Right atrium auricular region (tissue), 2 donors: ENCODE measurements at regions not wholly inside any gene's neighbourhood (a gene's known extent, or its start where the extent isn't known, plus 50 kb on each side); places are given as distances from the start of the nearest gene placed in this dataset.

Experiments used
- DNase-seq: peaks from one replicate; pipeline ENCODE4 v3.0.0-alpha.2; 2019; ENCODE audit warnings: low spot score
- H3K27ac ChIP-seq, 2 donors: fragments of 200-600 bp; sonication (generic); 1 replicate in 1 of 2; 2 replicates in 1 of 2; pipeline ENCODE4 v1.5.1; 2016 to 2019
- H3K27me3 ChIP-seq, 2 donors: fragments of 200-600 bp; sonication (generic); one replicate each; pipeline versions ENCODE4 v1.5.1 to v1.6.0; 2017 to 2019
- H3K36me3 ChIP-seq: fragments of 200-600 bp; sonication (generic); one replicate; pipeline ENCODE4 v1.5.1; 2016
- H3K4me1 ChIP-seq, 2 donors: fragments of 200-600 bp; sonication (generic); one replicate each; pipeline versions ENCODE4 v1.5.1 to v1.6.0; 2017 to 2019
- H3K4me3 ChIP-seq, 2 donors: fragments of 200-600 bp; sonication (generic); 1 replicate in 1 of 2; 2 replicates in 1 of 2; pipeline ENCODE4 v1.5.1; 2017 to 2019; ENCODE audit warnings: mild to moderate bottlenecking in 1 of 2, moderate library complexity in 1 of 2
- H3K9me3 ChIP-seq, 2 donors: fragments of 200-600 bp; sonication (generic); one replicate each; pipeline ENCODE4 v1.5.1; 2019
- TF ChIP-seq, protein P1 (sequence below), 2 donors: fragments of 200-600 bp; sonication (generic); IDR thresholded peaks; one replicate each; pipeline ENCODE4 v1.5.1; 2019; ENCODE audit warnings: antibody characterized with exemption in 2 of 2

DNA sequence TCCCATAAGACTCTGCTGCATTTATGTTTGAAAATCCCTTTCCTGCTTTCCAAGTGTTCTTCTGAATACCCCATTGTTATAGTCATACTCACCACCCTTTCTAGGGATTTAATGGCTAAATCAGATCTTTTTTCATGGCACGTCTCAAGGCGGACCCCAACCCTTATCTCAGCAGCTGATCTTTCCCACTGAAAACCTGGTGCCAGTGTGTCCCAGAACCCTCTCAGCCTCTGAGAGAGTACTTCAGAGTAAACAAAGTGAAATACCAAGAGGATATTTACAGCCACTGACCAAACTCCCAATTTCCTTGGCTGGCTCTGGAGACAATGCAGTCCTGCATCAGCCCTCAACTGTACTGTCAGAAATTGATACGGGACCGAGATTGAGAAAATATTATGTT lies 101.7 kb downstream of the TMEM100 start:
- H3K4me1 ChIP-seq, result no peaks in the 10 kb centered on the region
- no peak for DNase-seq
- no peaks in the 10 kb centered on the region for H3K9me3 ChIP-seq
- no peaks in the 10 kb centered on the region for H3K27me3 ChIP-seq
- no peak overlapping the region for H3K27ac ChIP-seq
- H3K4me3 ChIP-seq, result no peak overlapping the region
- TF ChIP-seq, protein P1, sequence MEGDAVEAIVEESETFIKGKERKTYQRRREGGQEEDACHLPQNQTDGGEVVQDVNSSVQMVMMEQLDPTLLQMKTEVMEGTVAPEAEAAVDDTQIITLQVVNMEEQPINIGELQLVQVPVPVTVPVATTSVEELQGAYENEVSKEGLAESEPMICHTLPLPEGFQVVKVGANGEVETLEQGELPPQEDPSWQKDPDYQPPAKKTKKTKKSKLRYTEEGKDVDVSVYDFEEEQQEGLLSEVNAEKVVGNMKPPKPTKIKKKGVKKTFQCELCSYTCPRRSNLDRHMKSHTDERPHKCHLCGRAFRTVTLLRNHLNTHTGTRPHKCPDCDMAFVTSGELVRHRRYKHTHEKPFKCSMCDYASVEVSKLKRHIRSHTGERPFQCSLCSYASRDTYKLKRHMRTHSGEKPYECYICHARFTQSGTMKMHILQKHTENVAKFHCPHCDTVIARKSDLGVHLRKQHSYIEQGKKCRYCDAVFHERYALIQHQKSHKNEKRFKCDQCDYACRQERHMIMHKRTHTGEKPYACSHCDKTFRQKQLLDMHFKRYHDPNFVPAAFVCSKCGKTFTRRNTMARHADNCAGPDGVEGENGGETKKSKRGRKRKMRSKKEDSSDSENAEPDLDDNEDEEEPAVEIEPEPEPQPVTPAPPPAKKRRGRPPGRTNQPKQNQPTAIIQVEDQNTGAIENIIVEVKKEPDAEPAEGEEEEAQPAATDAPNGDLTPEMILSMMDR (IDR thresholded peaks at IDR 0.05), result no peak
- H3K36me3 ChIP-seq, result no peaks in the 10 kb centered on the region

DNA sequence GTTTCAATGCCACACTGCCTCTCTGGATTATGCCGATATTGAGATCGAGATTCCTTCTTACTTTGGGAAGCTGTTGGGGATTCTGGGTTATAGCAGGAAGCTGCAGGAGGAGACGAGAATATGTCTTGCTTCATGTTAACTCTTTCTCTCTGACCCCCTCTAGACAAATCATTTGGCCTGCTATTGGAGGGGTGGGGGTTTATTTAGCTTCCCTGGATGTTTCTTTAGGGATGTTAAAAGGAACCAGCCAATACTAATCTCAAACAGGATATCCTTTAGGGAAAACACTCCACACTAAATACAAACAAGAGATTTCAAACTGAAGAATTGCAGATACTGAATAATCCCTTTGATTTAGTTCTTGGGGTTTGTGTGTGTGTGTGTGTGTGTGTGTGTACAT lies 102.6 kb downstream of the TMEM100 start:
- Histone ChIP-seq H3K27me3 (no peaks in the 10 kb centered on the region), H3K4me3 (no peak overlapping the region), H3K4me1 (no peaks in the 10 kb centered on the region), H3K36me3 (no peaks in the 10 kb centered on the region), H3K9me3 (no peaks in the 10 kb centered on the region), H3K27ac (no peak overlapping the region)
- TF ChIP-seq, protein P1 (IDR thresholded peaks at IDR 0.05), result no peak
- no peak for DNase-seq

DNA sequence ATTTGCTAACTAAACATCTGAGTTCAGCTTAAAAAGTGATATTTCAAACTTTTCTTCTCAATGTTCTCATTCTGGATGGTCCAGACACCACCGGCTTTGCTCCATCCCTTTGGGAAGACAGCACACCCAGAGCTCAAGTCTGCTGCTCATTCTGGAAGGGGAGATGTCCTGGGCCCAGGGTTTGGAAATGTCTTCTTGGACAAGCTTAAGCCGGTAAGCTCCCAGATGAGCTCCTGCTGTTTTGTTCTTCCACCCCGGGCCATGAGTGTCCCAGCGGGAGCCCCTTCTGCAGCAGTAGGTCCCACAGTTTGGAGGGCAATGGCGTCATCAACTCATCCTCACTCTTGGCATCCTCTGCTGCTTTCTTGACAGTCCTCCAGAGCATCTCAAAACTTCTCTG lies 105.2 kb downstream of the TMEM100 start:
- Histone ChIP-seq H3K27me3 (no peaks in the 10 kb centered on the region), H3K27ac (no peak overlapping the region)

DNA sequence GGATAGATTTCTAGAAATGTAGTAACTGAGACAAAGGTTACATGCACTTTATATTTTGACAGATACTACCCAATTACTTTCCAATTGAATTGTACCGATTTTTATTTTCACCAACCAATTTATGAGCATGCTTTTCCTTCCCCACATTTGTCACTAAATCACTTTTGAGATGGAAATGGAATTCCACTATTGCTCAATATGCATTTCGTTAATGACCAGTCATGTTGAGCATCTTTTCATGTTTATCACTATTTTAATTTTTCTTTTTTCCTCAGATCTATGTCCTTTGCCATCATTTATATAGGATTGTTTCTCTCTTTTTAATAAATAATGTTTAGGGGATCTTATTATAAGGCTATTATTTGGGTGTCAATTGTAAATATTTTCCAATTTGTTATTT lies 102.8 kb upstream of the SMIM36 start:
- TF ChIP-seq, protein P1 (IDR thresholded peaks at IDR 0.05), result no peak
- H3K9me3 ChIP-seq, result no peaks in the 10 kb centered on the region
- no peak for DNase-seq
- no peaks in the 10 kb centered on the region for H3K4me1 ChIP-seq
- H3K4me3 ChIP-seq, result no peak overlapping the region
- no peaks in the 10 kb centered on the region for H3K27me3 ChIP-seq
- no peak overlapping the region for H3K27ac ChIP-seq
- H3K36me3 ChIP-seq, result no peaks in the 10 kb centered on the region

More for the DNA sequence above, 105.2 kb downstream of the TMEM100 start:
- Histone ChIP-seq H3K4me1 (no peaks in the 10 kb centered on the region), H3K9me3 (no peaks in the 10 kb centered on the region), H3K4me3 (no peak overlapping the region), H3K36me3 (no peaks in the 10 kb centered on the region)
- no peak for DNase-seq
- TF ChIP-seq, protein P1 (IDR thresholded peaks at IDR 0.05), result no peak

DNA sequence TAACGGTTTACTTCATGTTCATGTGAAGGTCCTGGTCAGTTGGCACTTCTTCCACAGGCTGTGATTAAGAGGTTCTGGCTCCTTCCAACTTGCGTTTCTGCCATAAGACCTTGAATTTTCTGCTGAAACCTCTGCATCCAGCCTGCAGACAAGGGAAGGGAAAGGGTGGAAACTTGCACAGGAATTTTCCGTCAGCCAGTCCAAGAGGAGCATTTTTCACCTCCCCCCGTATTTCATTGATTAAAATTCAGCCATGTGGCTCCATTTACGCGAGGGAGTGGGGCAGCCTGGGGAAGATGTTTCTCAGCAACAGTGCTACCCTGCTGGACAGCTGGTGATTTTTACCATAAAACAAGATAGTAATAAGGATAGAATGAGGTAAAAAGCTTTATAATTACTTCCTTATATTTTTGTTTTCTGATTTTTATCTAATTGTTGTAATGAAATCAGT lies 101.5 kb upstream of the SMIM36 start:
- no peaks in the 10 kb centered on the region for H3K9me3 ChIP-seq
- H3K36me3 ChIP-seq, result no peaks in the 10 kb centered on the region
- DNase-seq, result no peak
- peak overlapping the region in 1 of 2 donors; percentile 2 for H3K27ac ChIP-seq
- TF ChIP-seq, protein P1 (IDR thresholded peaks at IDR 0.05), result no peak
- H3K4me1 ChIP-seq, result peaks cover 0 to 4% of the 10 kb centered on the region in 2 donors
- H3K4me3 ChIP-seq, result no peak overlapping the region
- no peaks in the 10 kb centered on the region for H3K27me3 ChIP-seq

DNA sequence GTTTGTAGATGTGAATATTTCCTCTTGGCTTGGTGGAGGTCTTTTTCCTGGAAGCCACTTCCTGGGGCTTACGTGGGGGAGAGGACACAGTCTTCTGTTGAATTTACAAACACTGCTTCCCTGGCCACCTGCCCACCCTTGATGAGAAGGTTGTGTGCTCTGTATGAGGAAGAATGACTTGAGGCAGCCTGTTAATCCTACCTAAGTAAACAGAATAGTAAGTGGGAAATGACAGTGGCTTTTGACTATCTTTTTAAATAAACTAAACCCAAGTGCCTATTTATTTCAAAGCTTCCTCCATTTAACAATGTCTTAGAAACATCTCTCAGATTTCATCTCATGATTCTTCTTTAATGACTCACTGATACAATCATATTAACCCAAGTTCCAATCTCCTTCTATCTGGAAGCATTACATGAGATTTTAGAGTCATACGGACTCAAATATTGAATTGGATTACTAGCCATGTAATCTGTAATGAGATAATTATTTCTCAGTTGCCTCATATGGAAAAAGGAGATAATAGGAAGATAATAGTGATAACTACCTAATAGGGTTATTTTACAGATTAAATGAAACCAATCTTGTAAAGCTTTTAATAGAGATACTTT lies 96.6 kb upstream of the SMIM36 start:
- H3K4me3 ChIP-seq, result no peak overlapping the region
- no peaks in the 10 kb centered on the region for H3K36me3 ChIP-seq
- DNase-seq, result peak; percentile 82
- TF ChIP-seq, protein P1 (IDR thresholded peaks at IDR 0.05), result no peak
- H3K27ac ChIP-seq, result peak overlapping the region in 1 of 2 donors; percentile 18
- no peaks in the 10 kb centered on the region for H3K27me3 ChIP-seq
- H3K9me3 ChIP-seq, result no peaks in the 10 kb centered on the region
- H3K4me1 ChIP-seq, result peaks cover 0 to 8% of the 10 kb centered on the region in 2 donors
